Upper lobe of left lung (tissue), 6 donors: ENCODE measurements at regions not wholly inside any gene's neighbourhood (a gene's known extent, or its start where the extent isn't known, plus 50 kb on each side); places are given as distances from the start of the nearest gene placed in this dataset.

Experiments
- ATAC-seq, 2 donors: fragments of 200-7000 bp; cut with Tn5 transposase; one replicate each; pipeline ENCODE4 v1.9.1; 2022; ENCODE audit warnings: mild to moderate bottlenecking in 2 of 2, moderate library complexity in 2 of 2; ENCODE audit not compliant: low FRiP score in 2 of 2
- DNase-seq, 2 donors: peaks; one replicate each; pipeline ENCODE4 v3.0.0-alpha.2; 2019 to 2020
- H3K27ac ChIP-seq, 4 donors: fragments of 200-600 bp; sonication (generic); one replicate each; pipeline ENCODE4 v1.5.1; 2016 to 2019
- H3K27me3 ChIP-seq, 4 donors: fragments of 200-600 bp; sonication (generic); one replicate each; pipeline ENCODE4 v1.5.1; 2017 to 2019
- H3K36me3 ChIP-seq, 4 donors: fragments of 200-600 bp; sonication (generic); one replicate each; pipeline ENCODE4 v1.5.1; 2016 to 2019
- H3K4me1 ChIP-seq, 4 donors: fragments of 200-600 bp; sonication (generic); one replicate each; pipeline ENCODE4 v1.5.1; 2018 to 2019
- H3K4me3 ChIP-seq, 4 donors: fragments of 200-600 bp; sonication (generic); one replicate each; pipeline ENCODE4 v1.5.1; 2017 to 2019; ENCODE audit warnings: mild to moderate bottlenecking in 2 of 4, moderate library complexity in 1 of 4
- H3K9me3 ChIP-seq, 4 donors: fragments of 200-600 bp; sonication (generic); one replicate each; pipeline ENCODE4 v1.5.1; 2018 to 2019
- EP300 ChIP-seq, 4 donors: sonication (generic); formaldehyde crosslinking; IDR thresholded peaks; one replicate each; pipeline ENCODE4 v1.5.1; 2017; ENCODE audit warnings: antibody characterized with exemption in 4 of 4, control low read depth in 2 of 4
- POLR2A ChIP-seq, 4 donors: fragments of 450-650 bp; IDR thresholded peaks; one replicate each; pipeline ENCODE4 v1.5.1; 2016 to 2017; ENCODE audit warnings: antibody characterized with exemption in 4 of 4, mild to moderate bottlenecking in 2 of 4
- POLR2AphosphoS5 ChIP-seq, 2 donors: sonication (generic); formaldehyde crosslinking; IDR thresholded peaks; one replicate each; pipeline ENCODE4 v1.5.1; 2017; ENCODE audit warnings: antibody characterized with exemption in 2 of 2
- WGBS, 2 donors: methylation state at CpG; one replicate each; pipeline ENCODE4 v1.1.5; 2017 to 2018; 5-methylcytosine and 5-hydroxymethylcytosine counted together
- TF ChIP-seq, protein P1 (sequence below), 6 experiments: fragments of 450-650 bp in 4 of 6; fragments of 200-600 bp in 2 of 6; sonication (generic) in 2 of 6; IDR thresholded peaks; one replicate each; pipeline ENCODE4 v1.5.1; 2016 to 2019; ENCODE audit warnings: antibody characterized with exemption in 6 of 6
- donor health status: DM: no; HTN: no; CAD: no; lungs with moderate emphysema.
- donor health status: DM: no; HTN: yes; CAD: no; lungs with severe emphysema.

GRCh38 chr5:26649000-26649399 lies 389.4 kb downstream of the CDH9 start:
- ATAC-seq, result no peak
- DNase-seq, result no peak
- no peaks in the 10 kb centered on the region for H3K36me3 ChIP-seq
- no peaks in the 10 kb centered on the region for H3K27me3 ChIP-seq
- H3K27ac ChIP-seq, result no peak overlapping the region
- TF ChIP-seq, protein P1, sequence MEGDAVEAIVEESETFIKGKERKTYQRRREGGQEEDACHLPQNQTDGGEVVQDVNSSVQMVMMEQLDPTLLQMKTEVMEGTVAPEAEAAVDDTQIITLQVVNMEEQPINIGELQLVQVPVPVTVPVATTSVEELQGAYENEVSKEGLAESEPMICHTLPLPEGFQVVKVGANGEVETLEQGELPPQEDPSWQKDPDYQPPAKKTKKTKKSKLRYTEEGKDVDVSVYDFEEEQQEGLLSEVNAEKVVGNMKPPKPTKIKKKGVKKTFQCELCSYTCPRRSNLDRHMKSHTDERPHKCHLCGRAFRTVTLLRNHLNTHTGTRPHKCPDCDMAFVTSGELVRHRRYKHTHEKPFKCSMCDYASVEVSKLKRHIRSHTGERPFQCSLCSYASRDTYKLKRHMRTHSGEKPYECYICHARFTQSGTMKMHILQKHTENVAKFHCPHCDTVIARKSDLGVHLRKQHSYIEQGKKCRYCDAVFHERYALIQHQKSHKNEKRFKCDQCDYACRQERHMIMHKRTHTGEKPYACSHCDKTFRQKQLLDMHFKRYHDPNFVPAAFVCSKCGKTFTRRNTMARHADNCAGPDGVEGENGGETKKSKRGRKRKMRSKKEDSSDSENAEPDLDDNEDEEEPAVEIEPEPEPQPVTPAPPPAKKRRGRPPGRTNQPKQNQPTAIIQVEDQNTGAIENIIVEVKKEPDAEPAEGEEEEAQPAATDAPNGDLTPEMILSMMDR (IDR thresholded peaks at IDR 0.05), result no peak
- TF ChIP-seq EP300 (IDR thresholded peaks at IDR 0.05) (no peak), POLR2A (IDR thresholded peaks at IDR 0.05) (no peak), POLR2AphosphoS5 (IDR thresholded peaks at IDR 0.05) (no peak)
- no peaks in the 10 kb centered on the region for H3K4me1 ChIP-seq
- WGBS, 2 donors, result 45 to 67% methylated on average over 3 of the region's 3 CpGs
- peaks cover 0 to 4% (median 0%) of the 10 kb centered on the region in 4 donors for H3K9me3 ChIP-seq
- H3K4me3 ChIP-seq, result no peak overlapping the region

GRCh38 chr5:26647781-26648180 lies 390.6 kb downstream of the CDH9 start:
- H3K4me1 ChIP-seq, result no peaks in the 10 kb centered on the region
- H3K27me3 ChIP-seq, result no peaks in the 10 kb centered on the region
- no peak overlapping the region for H3K27ac ChIP-seq
- H3K9me3 ChIP-seq, result peaks cover 0 to 4% (median 0%) of the 10 kb centered on the region in 4 donors
- H3K36me3 ChIP-seq, result no peaks in the 10 kb centered on the region
- 85 to 91% methylated on average over 2 of the region's 2 CpGs for WGBS, 2 donors
- DNase-seq (no peak), ATAC-seq (no peak)
- TF ChIP-seq POLR2A (IDR thresholded peaks at IDR 0.05), result no peak
- TF ChIP-seq, protein P1 (IDR thresholded peaks at IDR 0.05), result no peak
- no peak for TF ChIP-seq EP300 (IDR thresholded peaks at IDR 0.05)
- no peak for TF ChIP-seq POLR2AphosphoS5 (IDR thresholded peaks at IDR 0.05)
- H3K4me3 ChIP-seq, result no peak overlapping the region

- H3K27ac ChIP-seq, result no peak overlapping the region
- H3K4me1 ChIP-seq, result no peaks in the 10 kb centered on the region
- no peak for DNase-seq
- no peak for ATAC-seq
- no peak for TF ChIP-seq POLR2A (IDR thresholded peaks at IDR 0.05)
- no peak for TF ChIP-seq EP300 (IDR thresholded peaks at IDR 0.05)
- TF ChIP-seq, protein P1 (IDR thresholded peaks at IDR 0.05), result no peak
- no peak for TF ChIP-seq POLR2AphosphoS5 (IDR thresholded peaks at IDR 0.05)
- no peak overlapping the region for H3K4me3 ChIP-seq
- WGBS, 2 donors, result 85 to 90% methylated on average over 5 of the region's 5 CpGs
- H3K9me3 ChIP-seq, result peaks cover 0 to 4% (median 0%) of the 10 kb centered on the region in 4 donors
- no peaks in the 10 kb centered on the region for H3K27me3 ChIP-seq
- no peaks in the 10 kb centered on the region for H3K36me3 ChIP-seq
Measured at GRCh38 chr5:26645659-26646058, 392.7 kb downstream of the CDH9 start.

GRCh38 chr5:26641492-26641891 lies 396.9 kb downstream of the CDH9 start:
- no peaks in the 10 kb centered on the region for H3K36me3 ChIP-seq
- TF ChIP-seq POLR2A (IDR thresholded peaks at IDR 0.05), result no peak
- TF ChIP-seq, protein P1 (IDR thresholded peaks at IDR 0.05), result no peak
- TF ChIP-seq POLR2AphosphoS5 (IDR thresholded peaks at IDR 0.05), result no peak
- TF ChIP-seq EP300 (IDR thresholded peaks at IDR 0.05), result no peak
- H3K9me3 ChIP-seq, result peaks cover 0 to 4% (median 0%) of the 10 kb centered on the region in 4 donors
- H3K27ac ChIP-seq, result no peak overlapping the region
- no peak for ATAC-seq
- H3K4me3 ChIP-seq, result no peak overlapping the region
- H3K4me1 ChIP-seq, result no peaks in the 10 kb centered on the region
- 83 to 85% methylated on average over 2 of the region's 2 CpGs for WGBS, 2 donors
- H3K27me3 ChIP-seq, result no peaks in the 10 kb centered on the region
- DNase-seq, result no peak

GRCh38 chr5:26625099-26625498 lies 413.3 kb downstream of the CDH9 start:
- DNase-seq (no peak), ATAC-seq (no peak)
- H3K27me3 ChIP-seq, result no peaks in the 10 kb centered on the region
- no peaks in the 10 kb centered on the region for H3K9me3 ChIP-seq
- no peak overlapping the region for H3K4me3 ChIP-seq
- no peaks in the 10 kb centered on the region for H3K4me1 ChIP-seq
- TF ChIP-seq POLR2AphosphoS5 (IDR thresholded peaks at IDR 0.05) (no peak), POLR2A (IDR thresholded peaks at IDR 0.05) (no peak), EP300 (IDR thresholded peaks at IDR 0.05) (no peak)
- TF ChIP-seq, protein P1 (IDR thresholded peaks at IDR 0.05), result no peak
- no peak overlapping the region for H3K27ac ChIP-seq
- H3K36me3 ChIP-seq, result no peaks in the 10 kb centered on the region
- 72 to 75% methylated on average over 5 of the region's 5 CpGs for WGBS, 2 donors
